ENCODE measurements at regions not wholly inside any gene's neighbourhood (a gene's known extent, or its start where the extent isn't known, plus 50 kb on each side); places are given as distances from the start of the nearest gene placed in this dataset.
A peak's percentile ranks its signal among the peaks of the same experiment; 100 is the strongest.

DNA sequence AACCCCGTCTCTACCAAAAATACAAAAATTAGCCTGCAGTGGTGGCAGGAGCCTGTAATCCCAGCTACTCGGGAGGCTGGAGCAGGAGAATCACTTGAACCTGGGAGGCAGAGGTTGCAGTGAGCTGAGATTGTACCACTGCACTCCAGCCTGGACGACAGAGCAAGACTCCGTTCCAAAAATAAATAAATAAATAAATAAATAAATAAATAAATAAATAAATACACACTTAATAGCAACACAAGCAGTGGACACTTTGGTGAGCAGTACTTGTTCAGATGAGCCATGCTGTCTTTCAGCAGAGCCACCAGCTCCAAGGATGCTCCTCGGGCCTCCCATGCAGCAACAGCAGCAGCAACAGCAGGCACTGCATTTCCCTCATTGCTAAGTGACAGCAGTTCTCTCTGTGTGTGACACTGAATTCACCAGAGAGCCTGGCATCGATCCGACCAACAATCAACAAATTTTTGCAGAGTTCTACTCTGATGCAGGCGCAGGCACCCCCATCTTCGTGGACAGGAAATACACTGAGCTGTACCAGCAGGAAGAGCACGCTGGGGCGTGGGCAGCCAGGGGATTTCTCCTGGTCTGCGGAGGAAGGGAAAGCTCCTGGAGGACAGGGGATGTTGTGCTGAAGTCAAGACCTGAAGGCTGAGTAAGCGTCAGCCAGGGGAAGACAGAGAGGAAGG lies 54.0 kb upstream of the SNX9 start:
- CTCF ChIA-PET: interaction anchor here (1.1 to 2.7 kb wide), 2 partner anchors 13 to 257 kb away, joined by 3 to 19 read pairs; no protein-coding TSS in a partner anchor
- DNase-seq (ENCODE audit: low read depth in 1 of 2, low spot score in 1 of 2): no peak
- 97% methylated on average over 8 of the region's 13 CpGs for WGBS (ENCODE audit: missing lambda C conversion rate)
- H3K9me3 ChIP-seq: no peaks in the 10 kb centered on the region
- no peak overlapping the region for H3K4me2 ChIP-seq
- no peak for FAIRE-seq
- H3K4me3 ChIP-seq: no peak overlapping the region
- H3K27ac ChIP-seq: peak overlapping the region; percentile 12 to 44; a peak in 3 of 6 replicates
- TF ChIP-seq JUN (IDR thresholded peaks at IDR 0.05): no peak
- TF ChIP-seq FOXS1 (CRISPR knock-in tag; IDR thresholded peaks at IDR 0.05): no peak
- no peak for TF ChIP-seq RCOR1 (IDR thresholded peaks at IDR 0.05; ENCODE audit: low read depth, low read length)
- TF ChIP-seq, protein P1, sequence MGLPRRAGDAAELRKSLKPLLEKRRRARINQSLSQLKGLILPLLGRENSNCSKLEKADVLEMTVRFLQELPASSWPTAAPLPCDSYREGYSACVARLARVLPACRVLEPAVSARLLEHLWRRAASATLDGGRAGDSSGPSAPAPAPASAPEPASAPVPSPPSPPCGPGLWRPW (IDR thresholded peaks at IDR 0.05): no peak
- TF ChIP-seq TFCP2L1 (CRISPR knock-in tag; IDR thresholded peaks at IDR 0.05): no peak
- TF ChIP-seq, protein P2, sequence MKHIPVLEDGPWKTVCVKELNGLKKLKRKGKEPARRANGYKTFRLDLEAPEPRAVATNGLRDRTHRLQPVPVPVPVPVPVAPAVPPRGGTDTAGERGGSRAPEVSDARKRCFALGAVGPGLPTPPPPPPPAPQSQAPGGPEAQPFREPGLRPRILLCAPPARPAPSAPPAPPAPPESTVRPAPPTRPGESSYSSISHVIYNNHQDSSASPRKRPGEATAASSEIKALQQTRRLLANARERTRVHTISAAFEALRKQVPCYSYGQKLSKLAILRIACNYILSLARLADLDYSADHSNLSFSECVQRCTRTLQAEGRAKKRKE (CRISPR knock-in tag; IDR thresholded peaks at IDR 0.05; ENCODE audit: low read depth): no peak
- no peak for TF ChIP-seq POLR2AphosphoS2 (conservative IDR thresholded peaks at IDR 0.05; ENCODE audit: low read length)
- no peak for TF ChIP-seq POLR2A (IDR thresholded peaks at IDR 0.05; ENCODE audit: low read length)
- TF ChIP-seq FOSB (CRISPR knock-in tag; IDR thresholded peaks at IDR 0.05): no peak
- TF ChIP-seq MAFK (IDR thresholded peaks at IDR 0.05; ENCODE audit: partially characterized antibody): no peak
- TF ChIP-seq, protein P3, sequence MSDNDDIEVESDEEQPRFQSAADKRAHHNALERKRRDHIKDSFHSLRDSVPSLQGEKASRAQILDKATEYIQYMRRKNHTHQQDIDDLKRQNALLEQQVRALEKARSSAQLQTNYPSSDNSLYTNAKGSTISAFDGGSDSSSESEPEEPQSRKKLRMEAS (IDR thresholded peaks at IDR 0.05): no peak
- no peak for TF ChIP-seq SREBF2 (IDR thresholded peaks at IDR 0.05)
- TF ChIP-seq CBX8 (IDR thresholded peaks at IDR 0.05): no peak
- TF ChIP-seq KDM5A (IDR thresholded peaks at IDR 0.05): no peak
- TF ChIP-seq, protein P4, sequence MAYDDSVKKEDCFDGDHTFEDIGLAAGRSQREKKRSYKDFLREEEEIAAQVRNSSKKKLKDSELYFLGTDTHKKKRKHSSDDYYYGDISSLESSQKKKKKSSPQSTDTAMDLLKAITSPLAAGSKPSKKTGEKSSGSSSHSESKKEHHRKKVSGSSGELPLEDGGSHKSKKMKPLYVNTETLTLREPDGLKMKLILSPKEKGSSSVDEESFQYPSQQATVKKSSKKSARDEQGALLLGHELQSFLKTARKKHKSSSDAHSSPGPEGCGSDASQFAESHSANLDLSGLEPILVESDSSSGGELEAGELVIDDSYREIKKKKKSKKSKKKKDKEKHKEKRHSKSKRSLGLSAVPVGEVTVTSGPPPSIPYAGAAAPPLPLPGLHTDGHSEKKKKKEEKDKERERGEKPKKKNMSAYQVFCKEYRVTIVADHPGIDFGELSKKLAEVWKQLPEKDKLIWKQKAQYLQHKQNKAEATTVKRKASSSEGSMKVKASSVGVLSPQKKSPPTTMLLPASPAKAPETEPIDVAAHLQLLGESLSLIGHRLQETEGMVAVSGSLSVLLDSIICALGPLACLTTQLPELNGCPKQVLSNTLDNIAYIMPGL (CRISPR knock-in tag; IDR thresholded peaks at IDR 0.05; ENCODE audit: borderline replicate concordance): no peak
- no peak for TF ChIP-seq NR3C1 (IDR thresholded peaks at IDR 0.05)
- TF ChIP-seq EHF (CRISPR knock-in tag; IDR thresholded peaks at IDR 0.05): no peak
- TF ChIP-seq KDM1A (IDR thresholded peaks at IDR 0.05; ENCODE audit: low read depth): no peak
- no peak for ATAC-seq
- POLR2A ChIA-PET: no interaction called here
- H3K4me1 ChIP-seq: peaks cover 31% of the 10 kb centered on the region

DNA sequence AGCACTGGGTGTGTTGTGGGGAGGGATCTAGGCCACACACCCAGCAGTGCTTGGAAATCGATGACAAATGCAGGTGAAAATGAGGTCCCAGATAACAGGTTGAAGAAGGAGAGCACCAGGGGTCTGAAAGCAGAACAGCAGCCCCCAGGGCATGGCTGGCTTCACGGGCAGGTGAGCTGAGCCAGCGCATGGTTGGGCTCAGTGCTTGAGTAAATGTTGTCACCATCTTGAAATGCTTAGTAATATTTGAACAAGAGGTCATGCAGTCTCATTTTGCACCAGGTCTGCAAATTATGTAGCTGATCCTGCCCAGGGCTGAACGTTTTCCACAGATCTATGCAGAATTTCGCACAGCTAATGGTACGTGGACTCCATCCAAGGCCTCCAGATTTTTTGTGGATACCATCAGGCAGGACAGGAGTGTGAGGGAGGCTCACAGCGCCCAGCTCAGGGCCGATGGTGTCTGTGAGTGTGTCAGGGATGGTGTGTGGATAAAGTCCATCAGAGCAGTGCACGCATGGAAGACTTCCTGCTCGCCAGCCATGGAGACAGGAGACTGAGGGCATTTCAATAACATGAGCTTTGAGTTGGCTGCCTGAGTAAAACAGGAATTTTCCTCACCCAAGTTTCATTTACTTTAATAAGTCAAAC lies 53.1 kb upstream of the SNX9 start:
- Histone ChIP-seq H3K27ac (peak overlapping the region; percentile 12 to 44; a peak in 4 of 6 replicates), H3K9me3 (no peaks in the 10 kb centered on the region), H3K4me3 (no peak overlapping the region), H3K4me1 (peaks cover 30% of the 10 kb centered on the region), H3K4me2 (peak overlapping the region; percentile 35; the same call in 2 of the 3 replicates)
- ChIA-PET CTCF (interaction anchor here (0.9 to 2.7 kb wide), 2 partner anchors 14 to 104 kb away, joined by 3 to 19 read pairs; no protein-coding TSS in a partner anchor), POLR2A (no interaction called here)
- DNase-seq (ENCODE audit: low read depth in 1 of 2, low spot score in 1 of 2) (no peak), ATAC-seq (peak in 1 of 2 experiments; percentile 49; a peak in 2 of 6 replicates), FAIRE-seq (no peak)
- WGBS (ENCODE audit: missing lambda C conversion rate): 53% methylated on average over 5 of the region's 10 CpGs
- TF ChIP-seq, protein P5, sequence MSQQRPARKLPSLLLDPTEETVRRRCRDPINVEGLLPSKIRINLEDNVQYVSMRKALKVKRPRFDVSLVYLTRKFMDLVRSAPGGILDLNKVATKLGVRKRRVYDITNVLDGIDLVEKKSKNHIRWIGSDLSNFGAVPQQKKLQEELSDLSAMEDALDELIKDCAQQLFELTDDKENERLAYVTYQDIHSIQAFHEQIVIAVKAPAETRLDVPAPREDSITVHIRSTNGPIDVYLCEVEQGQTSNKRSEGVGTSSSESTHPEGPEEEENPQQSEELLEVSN (IDR thresholded peaks at IDR 0.05; ENCODE audit: borderline replicate concordance, low read depth): 0 out of 2 replicates have a peak, but pooled peaks have one; percentile 16
- TF ChIP-seq POLR2A (IDR thresholded peaks at IDR 0.05; ENCODE audit: low read length): no peak

DNA sequence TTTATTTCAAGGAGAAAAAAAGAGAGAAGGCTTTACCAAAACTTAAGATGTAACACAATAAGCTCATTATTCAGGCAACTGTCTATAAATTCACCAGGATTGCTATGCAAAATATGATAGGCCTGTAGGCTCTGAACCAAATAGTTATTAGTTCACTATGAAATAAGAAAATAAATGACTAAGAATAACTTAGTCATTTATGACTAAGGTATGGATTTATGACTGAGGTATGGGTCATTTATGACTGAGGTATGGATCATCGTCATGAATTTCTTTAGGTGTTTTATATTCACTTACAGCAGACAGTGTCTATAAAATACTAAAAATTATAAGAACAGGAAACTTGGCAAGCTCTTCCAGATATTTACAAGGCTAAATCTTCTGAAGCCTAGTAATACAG lies 52.1 kb upstream of the SNX9 start:
- DNase-seq (ENCODE audit: low read depth in 1 of 2, low spot score in 1 of 2) (no peak), ATAC-seq (no peak; a peak in 1 of 6 replicates), FAIRE-seq (no peak)
- Histone ChIP-seq H3K27ac (no peak overlapping the region), H3K4me2 (peak overlapping the region; percentile 41; the same call in 2 of the 3 replicates), H3K9me3 (no peaks in the 10 kb centered on the region), H3K4me3 (no peak overlapping the region), H3K4me1 (peaks cover 27% of the 10 kb centered on the region)
- ChIA-PET CTCF (interaction anchor here (0.7 to 2.7 kb wide), 5 partner anchors 13 to 303 kb away, joined by 3 to 19 read pairs (median 3); no protein-coding TSS in a partner anchor), POLR2A (no interaction called here)
- 6% methylated on average over 1 of the region's 1 CpG for WGBS (ENCODE audit: missing lambda C conversion rate)
- TF ChIP-seq, protein P1 (IDR thresholded peaks at IDR 0.05): no peak
- TF ChIP-seq POLR2A (IDR thresholded peaks at IDR 0.05; ENCODE audit: low read length) (no peak), HOXA7 (CRISPR knock-in tag; IDR thresholded peaks at IDR 0.05) (no peak), GATA3 (IDR thresholded peaks at IDR 0.05; ENCODE audit: borderline replicate concordance) (peak; percentile 38; the same call in 1 of the 2 replicates), JUNB (IDR thresholded peaks at IDR 0.05) (peak; percentile 58; the same call in 1 of the 2 replicates), FOSB (CRISPR knock-in tag; IDR thresholded peaks at IDR 0.05) (no peak), RCOR1 (IDR thresholded peaks at IDR 0.05; ENCODE audit: low read depth, low read length) (no peak), MAZ (IDR thresholded peaks at IDR 0.05; ENCODE audit: borderline replicate concordance, low read depth, low read length) (no peak), POLR2AphosphoS2 (conservative IDR thresholded peaks at IDR 0.05; ENCODE audit: low read length) (no peak), EHMT2 (IDR thresholded peaks at IDR 0.05; ENCODE audit: low read depth) (no peak), NFE2L2 (conservative IDR thresholded peaks at IDR 0.05; ENCODE audit: low read length) (no peak), HOXB13 (CRISPR knock-in tag; IDR thresholded peaks at IDR 0.05; ENCODE audit: low read depth) (no peak), RAD21 (conservative IDR thresholded peaks at IDR 0.05 in 1 of 2, IDR thresholded peaks at IDR 0.05 in 1 of 2) (no peak), CBX8 (IDR thresholded peaks at IDR 0.05) (no peak)
- TF ChIP-seq, protein P6, sequence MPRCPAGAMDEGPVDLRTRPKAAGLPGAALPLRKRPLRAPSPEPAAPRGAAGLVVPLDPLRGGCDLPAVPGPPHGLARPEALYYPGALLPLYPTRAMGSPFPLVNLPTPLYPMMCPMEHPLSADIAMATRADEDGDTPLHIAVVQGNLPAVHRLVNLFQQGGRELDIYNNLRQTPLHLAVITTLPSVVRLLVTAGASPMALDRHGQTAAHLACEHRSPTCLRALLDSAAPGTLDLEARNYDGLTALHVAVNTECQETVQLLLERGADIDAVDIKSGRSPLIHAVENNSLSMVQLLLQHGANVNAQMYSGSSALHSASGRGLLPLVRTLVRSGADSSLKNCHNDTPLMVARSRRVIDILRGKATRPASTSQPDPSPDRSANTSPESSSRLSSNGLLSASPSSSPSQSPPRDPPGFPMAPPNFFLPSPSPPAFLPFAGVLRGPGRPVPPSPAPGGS (IDR thresholded peaks at IDR 0.05): no peak
